Activated CD8-positive, alpha-beta memory T cell treated with anti-CD3 and anti-CD28 coated beads, Interleukin-2, amount 10 ng/mL, durations not matched to agents 7 days and 5 days (primary cell): ENCODE measurements at regions not wholly inside any gene's neighbourhood (a gene's known extent, or its start where the extent isn't known, plus 50 kb on each side); places are given as distances from the start of the nearest gene placed in this dataset.
A peak's percentile ranks its signal among the peaks of the same experiment; 100 is the strongest.

Source experiments
- ATAC-seq: fragments of 150-1000 bp; cut with Tn5 transposase; one replicate; pipeline ENCODE4 v1.10.0; 2021; ENCODE audit warnings: moderate library complexity
- CTCF ChIA-PET: fragments of 350-600 bp; sonication (Branson Sonifier 250); formaldehyde crosslinking; loops from one replicate; lab custom pipeline; 2021; ENCODE audit warnings: antibody characterized with exemption; lab: Charles Lee
- DNase-seq: peaks from one replicate; pipeline ENCODE4 v3.0.0-alpha.2; 2020
- H3K27ac Mint-ChIP-seq: one replicate; pipeline ENCODE4 v1.8.0; 2021; ENCODE audit warnings: mild to moderate bottlenecking, mixed read lengths
- H3K27me3 Mint-ChIP-seq: one replicate; pipeline ENCODE4 v1.8.0; 2021; ENCODE audit warnings: mixed read lengths
- H3K36me3 Mint-ChIP-seq: one replicate; pipeline ENCODE4 v1.8.0; 2021; ENCODE audit warnings: mild to moderate bottlenecking, mixed read lengths
- H3K4me1 Mint-ChIP-seq: one replicate; pipeline ENCODE4 v1.8.0; 2021; ENCODE audit warnings: mixed read lengths
- H3K4me3 Mint-ChIP-seq: one replicate; pipeline ENCODE4 v1.8.0; 2021; ENCODE audit warnings: mild to moderate bottlenecking, moderate library complexity, mixed read lengths
- H3K9me3 Mint-ChIP-seq: one replicate; pipeline ENCODE4 v1.8.0; 2022; ENCODE audit warnings: low read depth, mixed read lengths

GRCh38 chr13:24050292-24050711, 110.2 kb upstream of the SPATA13 start:
- peaks cover 14% of the 10 kb centered on the region for H3K27me3 Mint-ChIP-seq
- CTCF ChIA-PET = no interaction called here
- H3K4me3 Mint-ChIP-seq = no peak overlapping the region
- DNase-seq (no peak), ATAC-seq (no peak)
- peaks cover 5% of the 10 kb centered on the region for H3K36me3 Mint-ChIP-seq
- H3K9me3 Mint-ChIP-seq = peaks cover 2% of the 10 kb centered on the region
- peaks cover 26% of the 10 kb centered on the region for H3K4me1 Mint-ChIP-seq
- no peak overlapping the region for H3K27ac Mint-ChIP-seq

- Mint-ChIP-seq H3K27ac (no peak overlapping the region), H3K27me3 (peaks cover 19% of the 10 kb centered on the region), H3K4me1 (peaks cover 22% of the 10 kb centered on the region), H3K9me3 (peaks cover 2% of the 10 kb centered on the region), H3K4me3 (no peak overlapping the region), H3K36me3 (peaks cover 3% of the 10 kb centered on the region)
- no peak for ATAC-seq
- CTCF ChIA-PET = interaction anchor here (0.6 to 4.2 kb wide), 6 partner anchors 10 to 178 kb away, joined by 3 to 53 read pairs (median 11); no protein-coding TSS in a partner anchor
- DNase-seq = no peak
These were observed 109.5 kb upstream of the SPATA13 start for GRCh38 chr13:24050796-24051715.

DNA sequence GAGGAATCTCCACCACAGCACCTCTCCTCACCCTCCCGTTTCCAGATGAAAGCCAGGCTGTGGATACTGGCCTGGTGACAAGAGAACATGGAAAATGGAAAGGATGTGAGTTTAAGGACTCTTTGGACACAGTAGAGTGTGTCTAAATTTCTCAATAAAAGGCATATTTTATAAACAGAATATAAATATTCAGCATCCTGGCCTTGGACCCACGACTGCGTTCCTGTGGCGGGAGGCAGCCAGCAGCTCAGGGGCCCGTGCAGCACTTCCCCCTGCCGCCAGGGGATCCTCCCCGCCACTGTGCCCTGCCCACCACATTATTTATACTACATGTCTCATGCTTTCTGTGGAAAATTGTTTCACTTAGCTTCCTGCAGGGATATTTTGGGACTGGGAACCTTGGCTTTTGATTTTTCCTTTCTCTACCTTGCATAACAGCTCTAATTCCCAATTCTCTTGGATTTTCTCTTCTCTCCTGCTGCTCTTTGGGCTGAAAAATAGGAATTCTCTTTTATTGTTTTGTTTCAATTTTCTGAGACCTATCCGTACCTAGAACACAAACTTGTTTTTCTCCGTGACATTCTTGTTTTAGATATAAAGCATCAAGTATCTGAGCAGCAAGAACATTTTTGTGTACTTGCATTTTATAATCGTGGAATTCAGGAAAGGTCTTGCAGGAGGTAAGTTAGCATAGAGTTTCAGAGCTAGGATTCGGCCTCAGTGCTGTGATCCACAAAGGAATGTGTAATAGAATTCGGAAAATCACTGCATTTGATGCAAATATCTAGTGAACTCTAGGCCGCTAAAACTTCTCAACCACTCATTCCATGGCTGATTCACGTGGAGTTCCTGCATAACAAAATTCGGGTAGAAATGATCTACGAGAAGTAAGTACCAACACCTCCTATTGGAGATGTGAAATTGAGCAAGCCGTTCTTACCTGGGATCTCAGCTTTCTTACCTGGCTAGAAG, 107.7 kb upstream of the SPATA13 start:
- ATAC-seq = no peak
- Mint-ChIP-seq H3K4me3 (no peak overlapping the region), H3K27ac (no peak overlapping the region), H3K4me1 (peaks cover 22% of the 10 kb centered on the region), H3K36me3 (no peaks in the 10 kb centered on the region), H3K27me3 (peaks cover 20% of the 10 kb centered on the region), H3K9me3 (no peaks in the 10 kb centered on the region)
- CTCF ChIA-PET = interaction anchor here (0.8 to 4.2 kb wide), 29 partner anchors 8 to 198 kb away, joined by 3 to 53 read pairs (median 5); no protein-coding TSS in a partner anchor
- DNase-seq = no peak

DNA sequence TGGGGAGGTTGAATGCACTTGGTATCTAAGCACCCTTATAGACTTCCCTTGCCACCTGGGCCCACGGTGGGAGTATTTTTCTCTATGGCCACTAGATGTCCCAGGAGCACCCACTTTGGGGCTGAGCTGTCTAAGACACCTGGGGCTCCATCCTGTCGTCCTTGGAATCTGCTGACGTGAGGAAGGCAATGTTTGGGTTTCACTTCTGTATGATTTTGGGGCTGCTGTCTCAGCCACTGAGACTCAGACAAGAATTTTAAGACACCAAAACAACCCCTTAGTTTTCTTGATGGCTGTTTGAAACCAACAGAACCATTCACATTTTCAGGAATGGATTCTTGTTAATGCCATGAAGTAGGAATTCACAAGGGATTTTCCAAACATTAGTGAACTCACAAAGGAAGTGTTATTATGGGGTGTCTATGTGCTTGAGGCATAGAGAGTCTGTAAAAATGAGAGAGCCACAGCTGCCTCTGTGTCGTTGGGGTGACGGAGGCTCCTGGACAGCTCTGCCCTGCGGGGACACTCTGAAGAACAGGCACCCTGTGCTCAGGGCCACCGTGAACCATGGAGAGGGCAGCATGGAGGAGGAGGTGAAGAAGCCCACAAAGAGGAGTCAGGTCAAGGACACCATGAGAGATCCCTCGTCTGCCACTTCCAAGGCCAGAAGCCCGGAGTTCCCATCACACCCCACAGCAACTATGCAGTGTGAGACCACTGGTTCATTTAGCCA, 106.8 kb upstream of the SPATA13 start:
- DNase-seq = peak; percentile 80
- CTCF ChIA-PET = interaction anchor here (0.8 to 4.2 kb wide), 33 partner anchors 8 to 197 kb away, joined by 3 to 53 read pairs (median 5); partner anchors contain the start of gene SPATA13
- Mint-ChIP-seq H3K4me1 (peaks cover 22% of the 10 kb centered on the region), H3K27me3 (peaks cover 20% of the 10 kb centered on the region), H3K4me3 (no peak overlapping the region), H3K27ac (no peak overlapping the region), H3K36me3 (no peaks in the 10 kb centered on the region), H3K9me3 (no peaks in the 10 kb centered on the region)
- ATAC-seq = peak; percentile 94

GRCh38 chr13:24056616-24057137, 103.8 kb upstream of the SPATA13 start:
- CTCF ChIA-PET = interaction anchor here (1.1 to 2.1 kb wide), 3 partner anchors 16 to 104 kb away, joined by 3 to 5 read pairs (median 3); partner anchors contain the start of gene SPATA13
- DNase-seq (no peak), ATAC-seq (no peak)
- H3K9me3 Mint-ChIP-seq = no peaks in the 10 kb centered on the region
- H3K36me3 Mint-ChIP-seq = no peaks in the 10 kb centered on the region
- no peak overlapping the region for H3K4me3 Mint-ChIP-seq
- H3K27ac Mint-ChIP-seq = no peak overlapping the region
- H3K27me3 Mint-ChIP-seq = peaks cover 26% of the 10 kb centered on the region
- H3K4me1 Mint-ChIP-seq = peaks cover 11% of the 10 kb centered on the region

GRCh38 chr13:24060993-24061392, 99.5 kb upstream of the SPATA13 start:
- no peaks in the 10 kb centered on the region for H3K36me3 Mint-ChIP-seq
- H3K27ac Mint-ChIP-seq = no peak overlapping the region
- peaks cover 11% of the 10 kb centered on the region for H3K4me1 Mint-ChIP-seq
- DNase-seq (no peak), ATAC-seq (no peak)
- H3K9me3 Mint-ChIP-seq = no peaks in the 10 kb centered on the region
- H3K27me3 Mint-ChIP-seq = peaks cover 8% of the 10 kb centered on the region
- CTCF ChIA-PET = interaction anchor here (1.2 to 1.8 kb wide), 3 partner anchors 8 to 168 kb away, joined by 4 to 8 read pairs (median 4); no protein-coding TSS in a partner anchor
- no peak overlapping the region for H3K4me3 Mint-ChIP-seq

DNA sequence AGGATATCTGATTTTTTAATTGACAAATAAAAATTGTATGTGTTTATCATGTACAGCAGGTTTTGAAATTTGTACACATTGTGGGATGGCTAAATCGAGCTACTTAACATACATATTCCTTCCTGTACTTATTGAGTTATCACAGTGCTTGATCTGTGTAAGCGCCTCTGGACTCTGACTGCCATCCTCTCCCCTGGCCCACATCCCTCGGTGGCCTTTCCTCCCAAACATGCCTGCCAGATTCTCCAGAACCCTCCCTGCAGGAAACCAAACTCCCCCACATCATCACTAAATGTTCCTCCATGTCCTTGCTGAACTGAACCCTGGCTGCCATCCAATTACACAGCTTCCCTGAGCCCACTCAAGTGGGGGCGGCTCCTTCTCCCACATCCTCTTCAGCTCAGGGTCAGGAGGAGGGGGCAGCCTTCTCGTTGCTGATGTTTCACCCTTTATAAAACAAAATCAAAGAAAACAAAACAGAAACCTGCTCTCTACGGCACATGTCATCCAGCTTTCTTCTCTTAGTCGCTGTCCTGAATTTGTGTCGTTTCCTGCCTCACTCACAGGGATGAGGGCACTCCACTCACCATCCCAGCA, 97.1 kb upstream of the SPATA13 start:
- Mint-ChIP-seq H3K27ac (no peak overlapping the region), H3K4me3 (no peak overlapping the region)
- CTCF ChIA-PET = interaction anchor here (1.0 to 1.2 kb wide), 2 partner anchors 10 to 156 kb away, joined by 3 to 7 read pairs; no protein-coding TSS in a partner anchor

GRCh38 chr13:24064371-24064770, 96.1 kb upstream of the SPATA13 start:
- DNase-seq (no peak), ATAC-seq (no peak)
- no peak overlapping the region for H3K27ac Mint-ChIP-seq
- peaks cover 11% of the 10 kb centered on the region for H3K4me1 Mint-ChIP-seq
- H3K4me3 Mint-ChIP-seq = no peak overlapping the region
- H3K9me3 Mint-ChIP-seq = no peaks in the 10 kb centered on the region
- peaks cover 2% of the 10 kb centered on the region for H3K36me3 Mint-ChIP-seq
- CTCF ChIA-PET = interaction anchor here (1.0 kb wide), 1 partner anchor 155 kb away, joined by 3 read pairs; no protein-coding TSS in a partner anchor
- H3K27me3 Mint-ChIP-seq = peaks cover 13% of the 10 kb centered on the region

More for the DNA sequence above, 97.1 kb upstream of the SPATA13 start:
- Mint-ChIP-seq H3K4me1 (peaks cover 11% of the 10 kb centered on the region), H3K9me3 (no peaks in the 10 kb centered on the region), H3K27me3 (peaks cover 8% of the 10 kb centered on the region), H3K36me3 (peaks cover 2% of the 10 kb centered on the region)
- ATAC-seq = peak; percentile 16
- no peak for DNase-seq

GRCh38 chr13:24065176-24065575, 95.3 kb upstream of the SPATA13 start:
- Mint-ChIP-seq H3K9me3 (no peaks in the 10 kb centered on the region), H3K36me3 (peaks cover 2% of the 10 kb centered on the region), H3K27ac (no peak overlapping the region), H3K4me3 (no peak overlapping the region), H3K27me3 (peaks cover 11% of the 10 kb centered on the region), H3K4me1 (peaks cover 11% of the 10 kb centered on the region)
- no peak for DNase-seq
- ATAC-seq = no peak
- CTCF ChIA-PET = interaction anchor here (1.3 to 1.7 kb wide), 2 partner anchors 12 to 31 kb away, joined by 3 to 5 read pairs; no protein-coding TSS in a partner anchor

- no peak overlapping the region for H3K27ac Mint-ChIP-seq
- H3K27me3 Mint-ChIP-seq = peaks cover 7% of the 10 kb centered on the region
- H3K36me3 Mint-ChIP-seq = peaks cover 2% of the 10 kb centered on the region
- DNase-seq = no peak
- no peak overlapping the region for H3K4me3 Mint-ChIP-seq
- CTCF ChIA-PET = interaction anchor here (0.9 to 1.7 kb wide), 2 partner anchors 13 kb away, joined by 3 to 5 read pairs; no protein-coding TSS in a partner anchor
- H3K9me3 Mint-ChIP-seq = no peaks in the 10 kb centered on the region
- ATAC-seq = no peak
- peaks cover 11% of the 10 kb centered on the region for H3K4me1 Mint-ChIP-seq
These were observed 93.9 kb upstream of the SPATA13 start for GRCh38 chr13:24066405-24067295.

DNA sequence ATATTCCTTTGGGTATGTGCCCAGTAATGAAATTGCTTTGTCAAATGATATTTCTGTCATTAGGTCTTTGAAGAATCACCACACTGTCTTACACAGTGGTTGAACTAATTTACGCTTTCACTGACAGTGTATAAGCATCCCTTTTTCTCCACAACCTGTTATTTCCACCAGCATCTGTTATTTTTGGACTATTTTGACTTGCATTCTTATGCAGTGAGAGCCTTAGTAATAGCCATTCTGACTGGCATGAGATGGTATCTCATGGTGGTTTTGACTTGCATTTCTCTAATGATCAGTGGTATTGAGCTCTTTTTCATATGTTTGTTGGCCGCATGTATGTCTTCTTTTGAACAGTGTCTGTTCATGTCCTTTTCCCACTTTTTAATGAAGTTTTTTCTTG, 92.0 kb upstream of the SPATA13 start:
- no peaks in the 10 kb centered on the region for H3K9me3 Mint-ChIP-seq
- peaks cover 7% of the 10 kb centered on the region for H3K27me3 Mint-ChIP-seq
- H3K36me3 Mint-ChIP-seq = peaks cover 2% of the 10 kb centered on the region
- no peak overlapping the region for H3K27ac Mint-ChIP-seq
- DNase-seq (no peak), ATAC-seq (no peak)
- no peak overlapping the region for H3K4me3 Mint-ChIP-seq
- CTCF ChIA-PET = no interaction called here
- H3K4me1 Mint-ChIP-seq = peaks cover 8% of the 10 kb centered on the region
